ENCODE measurements at regions not wholly inside any gene's neighbourhood (a gene's known extent, or its start where the extent isn't known, plus 50 kb on each side); places are given as distances from the start of the nearest gene placed in this dataset.
"Not testable (repeated sequence)": the region's sequence is repeated elsewhere in the genome, so short reads cannot be mapped to it uniquely, and the experiment has no call there.

GRCh38 chr3:109702252-109702651, 364.9 kb upstream of the DPPA4 start:
- H3K9me3 ChIP-seq (ENCODE audit: control insufficient read depth, insufficient read depth, low read length), result no peaks in the 10 kb centered on the region; the same call in 1 of the 2 replicates
- no peak overlapping the region for H3K9ac ChIP-seq (ENCODE audit: low read depth, low read length)
- H3K4me1 ChIP-seq (ENCODE audit: insufficient read depth, low read length), result no peaks in the 10 kb centered on the region
- no peaks in the 10 kb centered on the region for H3K36me3 ChIP-seq (ENCODE audit: insufficient read depth, low read length)

- Histone ChIP-seq H3K9me3 (ENCODE audit: control insufficient read depth, insufficient read depth, low read length) (no peaks in the 10 kb centered on the region; the same call in 1 of the 2 replicates), H3K9ac (ENCODE audit: low read depth, low read length) (no peak overlapping the region), H3K36me3 (ENCODE audit: insufficient read depth, low read length) (no peaks in the 10 kb centered on the region), H3K4me1 (ENCODE audit: insufficient read depth, low read length) (no peaks in the 10 kb centered on the region)
Measured at GRCh38 chr3:109702976-109703375, 365.6 kb upstream of the DPPA4 start.

- H3K9ac ChIP-seq (ENCODE audit: low read depth, low read length); H3K4me1 ChIP-seq (ENCODE audit: insufficient read depth, low read length); H3K9me3 ChIP-seq (ENCODE audit: control insufficient read depth, insufficient read depth, low read length); H3K36me3 ChIP-seq (ENCODE audit: insufficient read depth, low read length): not testable (repeated sequence)
Measured at GRCh38 chr3:109705133-109705532, 367.8 kb upstream of the DPPA4 start.

- H3K9me3 ChIP-seq (ENCODE audit: control insufficient read depth, insufficient read depth, low read length), result no peaks in the 10 kb centered on the region
- H3K4me1 ChIP-seq (ENCODE audit: insufficient read depth, low read length), result no peaks in the 10 kb centered on the region
- no peak overlapping the region for H3K9ac ChIP-seq (ENCODE audit: low read depth, low read length)
- no peaks in the 10 kb centered on the region for H3K36me3 ChIP-seq (ENCODE audit: insufficient read depth, low read length)
Measured at GRCh38 chr3:109707617-109708016, 370.3 kb upstream of the DPPA4 start.

- Histone ChIP-seq H3K9me3 (ENCODE audit: control insufficient read depth, insufficient read depth, low read length) (no peaks in the 10 kb centered on the region), H3K36me3 (ENCODE audit: insufficient read depth, low read length) (no peaks in the 10 kb centered on the region), H3K4me1 (ENCODE audit: insufficient read depth, low read length) (no peaks in the 10 kb centered on the region; the same call in 1 of the 2 replicates), H3K9ac (ENCODE audit: low read depth, low read length) (no peak overlapping the region)
Measured at GRCh38 chr3:109713288-109713687, 375.9 kb upstream of the DPPA4 start.

- no peak overlapping the region for H3K9ac ChIP-seq (ENCODE audit: low read depth, low read length)
- no peaks in the 10 kb centered on the region; the same call in 1 of the 2 replicates for H3K4me1 ChIP-seq (ENCODE audit: insufficient read depth, low read length)
- no peaks in the 10 kb centered on the region for H3K9me3 ChIP-seq (ENCODE audit: control insufficient read depth, insufficient read depth, low read length)
- H3K36me3 ChIP-seq (ENCODE audit: insufficient read depth, low read length), result no peaks in the 10 kb centered on the region
Measured at GRCh38 chr3:109715707-109716106, 378.4 kb upstream of the DPPA4 start.

- Histone ChIP-seq H3K9ac (ENCODE audit: low read depth, low read length) (no peak overlapping the region), H3K9me3 (ENCODE audit: control insufficient read depth, insufficient read depth, low read length) (no peaks in the 10 kb centered on the region), H3K4me1 (ENCODE audit: insufficient read depth, low read length) (no peaks in the 10 kb centered on the region), H3K36me3 (ENCODE audit: insufficient read depth, low read length) (no peaks in the 10 kb centered on the region)
Measured at GRCh38 chr3:109718850-109719249, 381.5 kb upstream of the DPPA4 start.

- no peaks in the 10 kb centered on the region for H3K36me3 ChIP-seq (ENCODE audit: insufficient read depth, low read length)
- no peaks in the 10 kb centered on the region for H3K4me1 ChIP-seq (ENCODE audit: insufficient read depth, low read length)
- H3K9ac ChIP-seq (ENCODE audit: low read depth, low read length), result no peak overlapping the region
- no peaks in the 10 kb centered on the region for H3K9me3 ChIP-seq (ENCODE audit: control insufficient read depth, insufficient read depth, low read length)
Measured at GRCh38 chr3:109728861-109729494, 391.6 kb upstream of the DPPA4 start.

- H3K9ac ChIP-seq (ENCODE audit: low read depth, low read length), result no peak overlapping the region
- no peaks in the 10 kb centered on the region; the same call in 1 of the 2 replicates for H3K9me3 ChIP-seq (ENCODE audit: control insufficient read depth, insufficient read depth, low read length)
- H3K36me3 ChIP-seq (ENCODE audit: insufficient read depth, low read length), result no peaks in the 10 kb centered on the region
- H3K4me1 ChIP-seq (ENCODE audit: insufficient read depth, low read length), result no peaks in the 10 kb centered on the region
Measured at GRCh38 chr3:109731639-109732473, 394.5 kb upstream of the DPPA4 start.

- Histone ChIP-seq H3K9ac (ENCODE audit: low read depth, low read length) (no peak overlapping the region), H3K9me3 (ENCODE audit: control insufficient read depth, insufficient read depth, low read length) (no peaks in the 10 kb centered on the region; the same call in 1 of the 2 replicates), H3K4me1 (ENCODE audit: insufficient read depth, low read length) (no peaks in the 10 kb centered on the region), H3K36me3 (ENCODE audit: insufficient read depth, low read length) (no peaks in the 10 kb centered on the region)
Measured at GRCh38 chr3:109743981-109744380, 406.6 kb upstream of the DPPA4 start.

GRCh38 chr3:109772520-109772919, 435.2 kb upstream of the DPPA4 start:
- no peaks in the 10 kb centered on the region for H3K9me3 ChIP-seq (ENCODE audit: control insufficient read depth, insufficient read depth, low read length)
- no peaks in the 10 kb centered on the region for H3K4me1 ChIP-seq (ENCODE audit: insufficient read depth, low read length)
- no peaks in the 10 kb centered on the region for H3K36me3 ChIP-seq (ENCODE audit: insufficient read depth, low read length)
- H3K9ac ChIP-seq (ENCODE audit: low read depth, low read length), result no peak overlapping the region

- no peaks in the 10 kb centered on the region for H3K4me1 ChIP-seq (ENCODE audit: insufficient read depth, low read length)
- no peaks in the 10 kb centered on the region for H3K9me3 ChIP-seq (ENCODE audit: control insufficient read depth, insufficient read depth, low read length)
- H3K9ac ChIP-seq (ENCODE audit: low read depth, low read length), result no peak overlapping the region
- H3K36me3 ChIP-seq (ENCODE audit: insufficient read depth, low read length), result no peaks in the 10 kb centered on the region
Measured at GRCh38 chr3:109774108-109774507, 436.8 kb upstream of the DPPA4 start.

- peaks cover 6% of the 10 kb centered on the region; the same call in 1 of the 2 replicates for H3K9me3 ChIP-seq (ENCODE audit: control insufficient read depth, insufficient read depth, low read length)
- H3K4me1 ChIP-seq (ENCODE audit: insufficient read depth, low read length), result no peaks in the 10 kb centered on the region
Measured at GRCh38 chr3:109784285-109784684, 446.9 kb upstream of the DPPA4 start.

GRCh38 chr3:109784852-109785631, 447.7 kb upstream of the DPPA4 start:
- H3K9me3 ChIP-seq (ENCODE audit: control insufficient read depth, insufficient read depth, low read length), result peaks cover 3% of the 10 kb centered on the region; the same call in 1 of the 2 replicates
- H3K9ac ChIP-seq (ENCODE audit: low read depth, low read length), result no peak overlapping the region
- H3K4me1 ChIP-seq (ENCODE audit: insufficient read depth, low read length), result no peaks in the 10 kb centered on the region
- H3K36me3 ChIP-seq (ENCODE audit: insufficient read depth, low read length), result no peaks in the 10 kb centered on the region; the same call in 1 of the 2 replicates

More at GRCh38 chr3:109784285-109784684, 446.9 kb upstream of the DPPA4 start:
- Histone ChIP-seq H3K36me3 (ENCODE audit: insufficient read depth, low read length) (no peaks in the 10 kb centered on the region; the same call in 1 of the 2 replicates), H3K9ac (ENCODE audit: low read depth, low read length) (no peak overlapping the region)
